GM23338 (cell line): ENCODE measurements at regions not wholly inside any gene's neighbourhood (a gene's known extent, or its start where the extent isn't known, plus 50 kb on each side); places are given as distances from the start of the nearest gene placed in this dataset.

Source experiments
- ATAC-seq: fragments of 200-7000 bp; cut with Tn5 transposase; 3 replicates; pipeline ENCODE4 v1.9.1; 2020
- DNase-seq: peaks from one replicate; pipeline ENCODE4 v3.0.0-alpha.2; 2015; ENCODE audit warnings: low spot score
- H2AFZ ChIP-seq: fragments of 200-600 bp; sonication (generic); 2 replicates; pipeline ENCODE4 v1.8.0; 2016; ENCODE audit warnings: antibody characterized with exemption, mild to moderate bottlenecking, moderate library complexity
- H3F3A ChIP-seq: fragments of 200-600 bp; sonication (generic); replicated peaks from 2 replicates; pipeline ENCODE4 v1.8.0; 2017; ENCODE audit warnings: antibody characterized with exemption, mixed run types, low read depth
- H3K27ac ChIP-seq: fragments of 200-600 bp; sonication (generic); 2 replicates; pipeline ENCODE4 v1.6.1; 2016; ENCODE audit warnings: low read depth
- H3K27me3 ChIP-seq: fragments of 200-600 bp; sonication (generic); 2 replicates; pipeline ENCODE4 v1.8.0; 2016; ENCODE audit warnings: mild to moderate bottlenecking, mixed run types, moderate library complexity; ENCODE audit not compliant: insufficient read depth
- H3K36me3 ChIP-seq: fragments of 200-600 bp; sonication (generic); 2 replicates; pipeline ENCODE4 v1.8.0; 2016; ENCODE audit warnings: mild to moderate bottlenecking; ENCODE audit not compliant: insufficient read depth
- H3K4me1 ChIP-seq: fragments of 200-600 bp; sonication (generic); 2 replicates; pipeline ENCODE4 v1.8.0; 2016; ENCODE audit warnings: mild to moderate bottlenecking, moderate library complexity; ENCODE audit not compliant: insufficient read depth
- H3K4me2 ChIP-seq: fragments of 200-600 bp; sonication (generic); 2 replicates; pipeline ENCODE4 v1.7.1; 2017; ENCODE audit warnings: mixed run types
- H3K4me3 ChIP-seq: fragments of 200-600 bp; sonication (generic); 2 replicates; pipeline ENCODE4 v1.6.1; 2016; ENCODE audit warnings: mixed run types
- H3K79me2 ChIP-seq: fragments of 200-600 bp; sonication (generic); replicated peaks from 2 replicates; pipeline ENCODE4 v1.8.0; 2017; ENCODE audit warnings: mild to moderate bottlenecking; ENCODE audit not compliant: insufficient read depth
- H3K9me2 ChIP-seq: fragments of 200-600 bp; sonication (generic); 2 replicates; pipeline ENCODE4 v1.8.0; 2017; ENCODE audit not compliant: insufficient read depth
- H4K20me1 ChIP-seq: fragments of 200-600 bp; sonication (generic); replicated peaks from 2 replicates; pipeline ENCODE4 v1.8.0; 2017; ENCODE audit warnings: mild to moderate bottlenecking; ENCODE audit not compliant: insufficient read depth
- H3K27ac Mint-ChIP-seq: 2 replicates; pipeline ENCODE4 v1.8.0; 2020; ENCODE audit warnings: inconsistent platforms, mild to moderate bottlenecking, moderate library complexity, mixed read lengths
- H3K27me3 Mint-ChIP-seq: 3 replicates; pipeline ENCODE4 v1.8.0; 2022; ENCODE audit warnings: low read depth, mild to moderate bottlenecking, moderate library complexity, mixed read lengths, inconsistent platforms; ENCODE audit not compliant: insufficient read depth, poor library complexity
- H3K36me3 Mint-ChIP-seq: 3 replicates; pipeline ENCODE4 v1.8.0; 2021; ENCODE audit warnings: low read depth, mild to moderate bottlenecking, inconsistent platforms, moderate library complexity, mixed read lengths
- H3K4me1 Mint-ChIP-seq: 3 replicates; pipeline ENCODE4 v1.8.0; 2020; ENCODE audit warnings: mild to moderate bottlenecking, inconsistent platforms, mixed read lengths
- H3K4me3 Mint-ChIP-seq: 3 replicates; pipeline ENCODE4 v1.8.0; 2021; ENCODE audit warnings: moderate library complexity, mild to moderate bottlenecking, inconsistent platforms, mixed read lengths
- H3K9me3 Mint-ChIP-seq: 3 replicates; pipeline ENCODE4 v1.8.0; 2020; ENCODE audit warnings: moderate library complexity, mild to moderate bottlenecking, inconsistent platforms, mixed read lengths
- CREB1 ChIP-seq: fragments of 250-450 bp; sonication (Bioruptor Pico); IDR thresholded peaks from 2 replicates; pipeline ENCODE4 v1.5.0; 2020; ENCODE audit warnings: low read depth, mild to moderate bottlenecking, moderate library complexity
- JUNB ChIP-seq: IDR thresholded peaks from one replicate; pipeline ENCODE4 v1.6.1; 2016; ENCODE audit warnings: antibody characterized with exemption; ENCODE audit not compliant: unreplicated experiment
- REST ChIP-seq: IDR thresholded peaks from one replicate; pipeline ENCODE4 v1.6.1; 2018; ENCODE audit warnings: antibody characterized with exemption; ENCODE audit not compliant: unreplicated experiment
- ZNF114 ChIP-seq: fragments of 250-450 bp; sonication (Bioruptor Pico); IDR thresholded peaks from 2 replicates; pipeline ENCODE4 v1.5.0; 2020; ENCODE audit warnings: mild to moderate bottlenecking, moderate library complexity
- ZNF462 ChIP-seq: fragments of 250-450 bp; sonication (Bioruptor Pico); IDR thresholded peaks from 2 replicates; pipeline ENCODE4 v1.5.0; 2020; ENCODE audit warnings: mild to moderate bottlenecking, moderate library complexity

- TF ChIP-seq REST: no peak
- no peak for TF ChIP-seq CREB1 (CRISPR knock-in tag)
- TF ChIP-seq JUNB: no peak
- TF ChIP-seq ZNF114 (CRISPR knock-in tag): no peak
Observed at GRCh38 chr3:150079029-150079739, 108.5 kb upstream of the PFN2 start (continued).

- H3K79me2 ChIP-seq: no peaks in the 10 kb centered on the region
- H3K27ac ChIP-seq: no peak overlapping the region
- H3K4me3 Mint-ChIP-seq: no peak overlapping the region
- H3K27me3 ChIP-seq: no peaks in the 10 kb centered on the region
- peaks cover 12% of the 10 kb centered on the region; the same call in 2 of the 3 replicates for H3K9me3 Mint-ChIP-seq
- H3K4me1 ChIP-seq: 0 out of 2 replicates have a peak, but pooled peaks cover 3% of the 10 kb centered on the region
- H3K4me1 Mint-ChIP-seq: peaks cover 16% of the 10 kb centered on the region
- 0 out of 3 replicates have a peak, but pooled peaks cover 3% of the 10 kb centered on the region for H3K36me3 Mint-ChIP-seq
- no peak overlapping the region for H3K27ac Mint-ChIP-seq
- peaks cover 6% of the 10 kb centered on the region; the same call in 1 of the 2 replicates for H3K36me3 ChIP-seq
- no peak overlapping the region for H3K4me2 ChIP-seq
- peaks cover 2% of the 10 kb centered on the region for H3K27me3 Mint-ChIP-seq
- no peak for DNase-seq
- TF ChIP-seq CREB1 (CRISPR knock-in tag) (no peak), ZNF462 (no peak)
- H3K4me3 ChIP-seq: no peak overlapping the region
- H3K9me2 ChIP-seq: no peaks in the 10 kb centered on the region; the same call in 1 of the 2 replicates
- no peaks in the 10 kb centered on the region for H3F3A ChIP-seq
- no peak overlapping the region for H2AFZ ChIP-seq
- H4K20me1 ChIP-seq: no peaks in the 10 kb centered on the region
- no peak for ATAC-seq
Observed at GRCh38 chr3:150077581-150078247, 107.0 kb upstream of the PFN2 start.
